HG02981 (cell line): ENCODE measurements at regions not wholly inside any gene's neighbourhood (a gene's known extent, or its start where the extent isn't known, plus 50 kb on each side); places are given as distances from the start of the nearest gene placed in this dataset.

Experiments
- ATAC-seq: cut with Tn5 transposase; IDR thresholded peaks from one replicate; pipeline ENCODE4 v1.9.1; 2021; ENCODE audit warnings: mild to moderate bottlenecking, moderate library complexity; ENCODE audit not compliant: unreplicated experiment

DNA sequence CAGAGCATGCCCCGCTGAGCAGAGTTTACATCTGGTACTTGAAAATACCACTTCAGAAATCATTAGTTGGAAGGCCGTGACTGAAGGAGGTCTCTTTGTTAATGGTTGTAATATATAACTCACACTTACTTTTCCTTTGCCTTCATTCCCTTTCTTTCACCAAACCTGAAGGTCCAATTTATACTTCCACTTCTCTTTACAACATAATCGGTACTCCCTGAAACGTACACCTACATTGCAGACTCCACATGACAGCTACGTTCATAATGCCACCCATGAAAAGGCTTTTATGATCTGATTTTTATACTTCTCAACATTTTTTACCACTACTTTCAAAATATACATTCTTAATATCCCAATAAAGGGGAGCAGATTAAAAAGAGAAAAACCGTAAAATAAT, 298.7 kb downstream of the C4orf33 start:
- no peak for ATAC-seq

DNA sequence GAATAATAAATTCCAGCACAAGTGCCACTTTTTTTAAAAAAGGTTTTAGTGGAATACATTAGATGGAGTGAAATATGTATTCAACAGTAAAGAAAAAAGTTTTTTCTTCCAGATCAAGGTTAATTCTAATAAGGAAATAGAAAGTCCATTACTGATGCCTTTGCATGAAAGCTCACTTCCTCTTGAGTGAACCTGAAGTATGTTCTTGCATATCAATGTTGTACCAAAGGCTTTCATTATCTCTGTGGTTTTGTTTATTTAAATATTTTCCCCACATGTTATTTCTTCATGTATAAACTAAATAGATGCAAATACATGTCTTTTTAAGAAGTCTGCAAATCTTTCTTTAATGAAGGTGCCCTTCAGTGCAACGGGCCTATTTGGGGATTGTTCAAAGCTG, 307.9 kb downstream of the C4orf33 start:
- ATAC-seq: no peak

DNA sequence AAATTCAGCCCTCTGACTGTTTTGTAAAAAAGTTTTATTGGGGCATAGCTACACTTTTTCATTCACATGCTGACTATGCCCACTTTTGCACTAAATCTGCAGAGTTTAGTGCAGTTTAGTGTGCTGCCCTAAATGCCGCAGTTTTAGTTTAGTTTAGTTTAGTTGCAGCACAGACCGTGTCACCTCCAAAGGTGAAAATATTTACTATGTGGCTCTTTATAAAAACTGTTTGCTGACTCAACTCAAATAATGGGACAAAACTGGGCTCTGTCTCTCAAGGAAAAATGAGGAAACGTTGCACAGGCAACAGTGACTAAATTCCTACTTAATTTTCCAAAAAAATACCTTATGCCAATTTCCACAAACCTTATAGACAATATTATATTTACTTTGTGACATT, 314.2 kb downstream of the C4orf33 start:
- ATAC-seq: no peak

DNA sequence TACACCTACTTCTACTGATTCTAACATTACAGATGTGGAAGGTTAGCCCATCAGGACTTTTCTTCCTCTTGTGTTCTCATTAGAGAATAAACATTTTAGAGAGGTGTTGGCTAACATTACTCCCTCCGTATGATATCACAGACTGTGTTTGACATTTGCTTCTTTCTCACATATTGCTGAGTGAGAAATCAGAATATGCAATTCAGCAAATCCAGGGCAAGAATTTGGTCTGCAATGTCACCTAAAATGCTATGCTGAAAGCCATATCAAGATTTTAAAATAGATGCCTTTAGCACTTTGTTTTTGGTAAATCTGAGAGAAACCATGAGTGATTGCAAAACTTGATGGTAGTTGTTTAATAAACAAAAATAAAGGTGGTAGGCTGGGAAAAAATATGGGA, 319.1 kb downstream of the C4orf33 start:
- ATAC-seq: no peak

DNA sequence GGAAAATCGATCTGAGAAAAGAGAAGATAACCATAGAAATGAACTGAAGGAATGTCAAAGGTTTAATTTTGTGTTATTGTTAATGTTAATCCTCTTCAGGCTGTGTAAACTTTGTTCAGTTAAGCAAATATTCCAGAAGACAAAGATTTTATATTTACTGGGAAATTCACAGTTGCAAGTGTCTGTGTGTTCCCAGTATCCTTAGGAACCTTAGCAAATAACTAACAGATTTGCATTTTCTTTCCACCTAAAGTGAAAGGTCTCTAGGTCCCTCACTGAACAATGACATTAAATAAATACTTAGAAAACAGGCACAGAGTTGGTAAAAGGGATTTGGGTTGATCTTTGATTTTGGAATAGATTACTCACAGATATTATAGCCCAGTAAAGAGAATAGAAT, 324.7 kb downstream of the C4orf33 start:
- ATAC-seq: no peak

DNA sequence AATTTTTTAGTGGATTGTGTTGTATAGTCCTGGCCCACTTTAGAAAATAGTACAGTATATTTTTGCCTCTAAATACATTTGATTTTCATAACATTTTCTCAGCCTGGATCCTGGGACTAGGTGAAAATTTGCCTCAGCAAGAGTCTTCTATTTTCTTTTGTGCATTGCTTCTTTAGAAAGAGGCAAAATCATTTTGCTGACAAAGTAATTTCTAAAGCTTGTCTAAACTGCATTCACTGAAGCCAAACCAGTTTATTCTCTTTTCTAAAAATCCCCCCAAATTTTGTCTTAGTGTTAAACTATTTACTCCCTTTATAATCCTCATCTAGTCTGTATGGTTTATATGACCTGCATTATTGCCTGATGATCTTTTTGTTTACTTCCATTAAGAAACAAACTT, 326.3 kb downstream of the C4orf33 start:
- no peak for ATAC-seq

DNA sequence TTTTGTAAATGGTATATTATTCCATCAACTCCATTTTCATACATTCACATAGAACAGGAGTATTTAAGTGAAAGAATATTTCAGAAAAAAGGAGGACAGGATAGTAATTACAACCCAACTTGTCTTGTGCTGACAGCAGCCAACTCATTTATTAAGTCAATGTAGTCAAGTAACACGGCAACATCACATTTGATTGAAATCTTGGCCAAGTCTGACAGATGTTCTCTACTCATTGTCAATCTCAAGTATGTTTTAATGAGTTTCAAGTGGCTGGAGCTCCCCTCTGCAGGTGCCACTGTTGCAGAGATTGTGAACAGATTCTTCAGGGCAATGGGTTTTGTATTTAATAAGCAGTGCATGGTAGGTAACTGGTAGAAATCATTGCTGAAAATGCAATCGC, 332.5 kb downstream of the C4orf33 start:
- ATAC-seq: no peak

DNA sequence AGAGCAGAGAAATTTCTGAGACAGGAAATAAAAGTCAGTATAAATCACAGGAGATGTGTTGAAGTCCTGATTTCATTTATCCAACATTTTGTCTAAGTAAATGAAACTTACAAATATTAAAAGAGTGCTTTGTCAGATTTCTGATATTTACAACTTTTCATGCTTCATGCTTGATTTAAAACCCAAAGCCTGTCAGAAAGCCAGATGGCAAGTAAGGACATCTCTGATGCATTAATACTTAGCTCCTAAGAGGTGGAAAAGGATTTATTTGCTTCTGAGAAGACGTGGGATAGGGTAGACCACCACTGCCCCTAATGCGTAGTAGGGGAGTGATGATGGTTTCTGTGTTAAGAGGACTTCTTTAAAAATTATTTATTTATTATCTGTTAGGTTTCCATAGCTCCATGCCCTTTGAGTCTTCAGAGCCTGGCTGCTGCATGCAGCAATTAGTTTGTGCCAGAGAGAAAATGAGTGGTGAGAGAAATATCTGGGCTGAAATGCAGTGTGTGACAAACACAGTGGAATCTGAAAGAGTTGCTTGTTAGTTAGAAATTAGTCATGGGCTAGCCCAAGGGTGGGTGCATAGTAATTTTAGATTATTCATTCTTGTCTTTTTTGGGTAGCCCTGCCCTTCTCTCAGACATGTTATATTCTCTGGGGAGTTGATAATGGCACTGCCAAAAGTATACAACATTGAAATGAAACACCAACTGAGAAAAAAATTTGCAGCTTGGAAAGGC, 333.8 kb downstream of the C4orf33 start:
- ATAC-seq: no peak

DNA sequence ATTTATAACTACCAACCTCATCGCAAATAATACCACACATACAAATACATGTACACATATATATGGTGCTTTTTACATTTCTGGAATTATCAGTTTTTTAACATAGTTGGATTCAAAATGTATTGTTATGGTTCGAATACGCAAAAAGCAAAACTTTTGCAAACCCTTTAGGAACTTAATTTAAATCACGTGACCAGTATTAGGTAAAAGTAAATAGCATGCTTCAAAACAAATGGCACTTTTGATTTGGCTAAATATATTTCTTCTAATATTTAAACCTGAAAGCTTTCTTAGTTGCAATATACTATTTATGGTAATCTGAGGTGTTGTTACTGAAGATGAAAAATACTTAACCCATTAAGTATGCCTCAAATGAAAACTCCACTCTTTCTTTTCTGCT, 341.4 kb downstream of the C4orf33 start:
- no peak for ATAC-seq

DNA sequence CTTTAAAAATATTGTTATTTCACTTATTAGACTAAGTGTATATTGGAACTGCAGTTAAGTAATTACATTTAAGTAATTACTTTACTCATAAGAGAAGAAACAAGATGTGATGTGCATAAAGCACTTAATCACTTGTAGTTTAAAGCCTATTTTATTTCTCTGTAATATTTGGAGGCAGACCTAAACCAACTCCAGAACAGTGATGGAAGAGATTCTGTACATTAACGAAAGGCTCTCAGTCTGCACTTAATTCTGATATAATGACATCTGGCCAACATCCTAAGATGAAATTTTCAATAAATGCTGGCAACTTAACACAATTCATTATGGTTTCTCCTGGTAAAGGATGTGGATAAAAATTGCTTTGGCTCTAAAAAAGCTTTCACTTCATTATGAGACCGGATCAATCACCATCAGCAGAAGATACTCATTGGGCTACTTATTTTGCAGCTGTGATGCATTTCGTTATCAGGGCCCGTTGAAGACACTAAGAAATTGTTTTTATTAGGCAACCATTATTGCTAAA, 342.6 kb downstream of the C4orf33 start:
- no peak for ATAC-seq

DNA sequence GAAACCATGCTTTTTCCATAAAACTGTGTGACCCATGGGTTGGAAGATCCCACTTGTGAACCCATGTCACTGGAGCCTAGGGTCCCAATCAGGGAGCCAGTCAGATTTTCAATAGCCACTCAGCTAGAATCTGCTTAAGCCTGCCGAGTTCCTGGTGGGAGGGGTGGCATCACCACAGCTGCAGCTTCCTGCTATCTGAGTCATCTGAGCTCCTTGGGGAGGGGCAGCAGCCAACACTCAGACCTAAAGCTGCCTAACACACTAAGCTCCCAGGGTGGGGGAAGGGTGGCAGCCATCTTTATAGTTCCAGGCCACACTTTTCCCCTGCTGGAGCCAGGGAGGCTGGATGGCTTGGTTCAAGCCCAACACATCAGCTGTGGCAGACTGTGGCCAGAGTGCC, 350.1 kb downstream of the C4orf33 start:
- ATAC-seq: no peak

DNA sequence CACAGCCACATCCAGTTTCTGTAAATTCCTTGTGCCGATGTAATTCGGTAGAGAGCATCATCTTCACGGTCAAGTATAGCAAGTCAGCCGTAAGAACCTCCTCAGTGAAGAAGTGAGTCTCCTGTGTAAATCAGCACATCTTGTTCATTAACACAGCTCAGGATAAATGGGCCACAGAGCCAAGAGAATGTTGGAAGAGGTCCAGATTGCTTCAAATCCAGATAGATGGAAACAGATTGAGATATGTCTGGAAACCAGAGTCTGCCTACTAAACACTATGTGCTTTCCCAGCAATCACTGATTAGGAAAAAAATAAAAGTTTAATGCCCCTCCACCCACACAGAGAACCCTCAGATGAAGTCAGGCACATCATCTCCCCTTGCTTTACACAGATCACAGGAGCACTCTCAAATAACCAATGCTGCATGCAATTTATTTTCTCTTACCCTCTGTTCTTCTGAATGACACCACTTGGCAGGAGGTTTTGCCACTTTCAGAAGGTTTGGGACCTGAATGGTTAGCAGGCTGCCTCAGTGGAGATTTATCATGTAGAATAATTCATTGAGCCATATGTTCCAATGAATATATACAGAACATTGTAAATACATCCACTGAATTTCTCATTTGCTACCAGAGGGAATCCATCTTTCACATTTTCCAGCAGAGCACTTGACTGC, 357.7 kb downstream of the C4orf33 start:
- ATAC-seq: no peak

DNA sequence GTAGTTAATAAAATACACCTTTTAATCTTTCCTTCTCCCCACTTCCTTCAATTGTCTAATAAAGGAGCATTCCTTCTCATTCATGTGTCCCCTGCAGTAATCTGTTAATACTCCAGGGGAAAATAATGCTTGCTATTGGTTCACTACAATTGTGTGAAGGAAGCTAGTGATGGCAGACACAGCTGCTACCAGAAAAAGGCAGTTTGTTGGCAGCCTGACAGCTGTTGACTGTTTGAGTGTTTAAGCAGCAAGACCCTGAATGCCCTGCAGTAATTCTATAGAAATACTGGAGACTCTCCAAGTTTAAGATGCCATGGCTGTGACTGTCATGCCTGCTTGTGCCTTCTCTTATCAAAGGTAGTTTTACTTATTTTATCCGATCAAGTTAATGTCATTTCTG, 359.5 kb downstream of the C4orf33 start:
- ATAC-seq: no peak

DNA sequence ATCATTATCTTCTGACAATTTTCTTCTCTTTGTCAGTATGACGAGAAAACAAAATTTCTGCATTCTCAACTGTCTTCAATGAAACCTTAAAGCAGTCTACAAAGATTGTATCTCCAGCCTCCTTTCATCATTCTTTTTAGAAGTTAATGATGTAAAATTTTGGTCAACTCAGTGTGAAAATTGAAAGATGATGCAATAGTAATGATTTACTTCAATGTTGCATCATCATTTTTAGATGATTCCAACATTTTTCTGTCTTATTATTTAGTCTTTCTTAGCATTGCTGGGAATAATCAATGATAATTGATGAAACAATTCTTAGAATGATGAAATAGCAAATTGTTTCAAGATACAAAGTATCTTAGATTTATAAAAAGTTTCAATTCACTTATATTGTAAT, 372.7 kb downstream of the C4orf33 start:
- no peak for ATAC-seq

DNA sequence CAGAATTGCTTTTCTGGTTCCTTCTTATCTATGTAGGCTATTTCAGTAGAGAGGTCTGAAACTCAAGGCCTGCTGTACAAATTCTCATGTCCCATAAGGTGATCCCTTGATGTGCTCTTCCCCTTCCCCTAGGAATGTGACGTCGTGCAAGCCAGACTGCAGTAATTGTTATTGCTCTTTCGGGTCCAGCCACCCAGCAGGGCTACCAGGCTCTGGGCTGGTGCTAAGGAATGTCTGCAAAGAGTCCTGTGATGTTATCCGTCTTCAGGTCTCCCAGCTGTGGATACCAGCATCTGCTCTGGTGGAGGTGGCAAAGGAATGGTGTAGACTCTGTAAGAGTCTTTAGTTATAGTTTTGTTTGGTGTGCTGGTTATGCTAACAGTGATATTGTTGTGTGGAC, 378.7 kb downstream of the C4orf33 start:
- ATAC-seq: no peak

DNA sequence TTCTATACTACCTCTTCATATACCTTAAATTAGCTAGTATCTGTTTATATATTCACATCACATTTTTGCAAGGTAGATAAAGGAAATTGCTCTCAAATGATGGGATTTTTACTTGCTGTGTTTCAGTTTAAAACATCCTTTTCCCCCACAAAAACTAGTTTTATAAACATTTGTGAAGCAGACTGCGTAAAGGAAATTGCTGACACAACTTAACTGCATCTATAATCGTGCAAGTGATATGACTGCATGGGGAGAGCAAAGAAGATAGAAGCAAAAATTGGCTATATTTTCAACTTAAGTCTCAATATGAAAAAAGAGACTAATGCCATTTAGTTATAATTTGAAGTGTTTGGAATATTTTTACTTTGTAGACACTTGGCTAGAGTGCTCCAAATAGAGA, 385.2 kb downstream of the C4orf33 start:
- ATAC-seq: no peak

DNA sequence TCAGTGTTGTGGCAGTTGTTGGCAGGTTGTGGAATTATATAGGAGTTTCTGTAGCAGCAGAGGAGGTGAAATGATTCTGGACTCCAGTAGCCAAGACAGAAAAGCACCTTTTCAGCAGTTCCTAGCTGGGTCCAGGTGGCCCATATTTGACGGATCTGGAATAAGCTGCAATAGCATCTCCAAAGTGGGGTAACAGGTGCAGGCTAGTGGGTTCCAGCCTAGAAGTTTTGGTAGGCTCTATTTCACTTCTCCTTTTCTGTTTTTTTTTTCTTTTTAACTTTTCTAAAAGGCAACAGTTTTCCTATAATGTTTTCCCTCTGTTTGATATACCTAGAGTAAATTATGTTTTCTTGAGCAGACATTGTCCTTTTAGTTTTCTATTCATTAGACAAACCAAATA, 392.5 kb downstream of the C4orf33 start:
- no peak for ATAC-seq

DNA sequence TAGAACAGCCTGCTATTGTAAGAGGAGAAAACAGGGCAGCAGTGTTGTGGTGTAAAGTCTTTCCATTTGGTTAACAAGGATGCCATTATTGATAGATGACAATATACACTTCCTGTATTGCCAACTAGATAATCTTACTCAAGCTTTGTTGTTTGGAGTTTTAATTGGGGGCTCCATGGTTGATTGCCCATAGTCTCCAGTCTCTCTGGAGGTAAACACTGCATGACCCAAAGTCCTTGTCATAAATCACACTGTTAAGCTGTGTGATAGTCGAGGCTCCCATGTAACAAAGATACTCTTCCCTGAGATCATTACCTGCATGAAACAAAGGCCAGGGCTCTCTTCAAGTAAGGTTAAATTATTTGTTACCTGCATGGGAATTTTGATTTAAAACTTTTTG, 394.6 kb downstream of the C4orf33 start:
- no peak for ATAC-seq

DNA sequence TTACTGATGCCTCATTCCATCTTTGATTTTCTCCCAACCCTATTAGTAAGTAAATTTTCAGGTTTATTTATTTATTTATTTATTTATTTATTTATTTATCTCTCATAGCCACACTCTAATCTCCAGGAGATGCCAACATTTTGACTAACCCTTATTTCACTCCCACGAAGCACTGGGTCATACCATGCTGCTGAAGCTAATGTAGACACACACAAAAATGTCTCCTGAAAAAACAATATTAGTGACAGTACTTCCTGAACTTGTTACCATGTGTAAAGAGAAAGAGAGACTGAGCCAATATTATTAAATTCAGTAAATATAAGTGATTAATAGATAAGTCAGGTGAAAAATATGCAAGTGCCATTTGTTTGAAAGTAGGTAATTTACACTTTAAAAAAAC, 402.7 kb downstream of the C4orf33 start:
- no peak for ATAC-seq

DNA sequence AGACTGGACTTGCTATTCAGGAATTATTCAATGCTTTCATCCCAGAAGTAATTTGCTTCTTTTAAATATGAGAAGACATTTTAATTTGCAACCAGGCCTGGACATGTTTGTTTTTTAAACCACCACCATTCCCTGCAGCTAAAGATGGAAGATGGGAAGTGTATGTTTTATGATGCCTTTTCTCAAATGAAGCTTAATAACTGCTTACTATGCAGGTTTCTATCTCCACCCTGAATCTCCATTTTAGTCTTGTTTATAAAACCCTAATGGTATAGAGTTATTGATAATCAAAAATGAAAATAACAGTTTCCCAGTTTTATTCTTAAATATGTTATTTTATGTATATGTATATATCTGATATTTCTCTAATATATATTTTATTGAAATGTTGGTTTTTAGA, 418.9 kb downstream of the C4orf33 start:
- ATAC-seq: no peak

DNA sequence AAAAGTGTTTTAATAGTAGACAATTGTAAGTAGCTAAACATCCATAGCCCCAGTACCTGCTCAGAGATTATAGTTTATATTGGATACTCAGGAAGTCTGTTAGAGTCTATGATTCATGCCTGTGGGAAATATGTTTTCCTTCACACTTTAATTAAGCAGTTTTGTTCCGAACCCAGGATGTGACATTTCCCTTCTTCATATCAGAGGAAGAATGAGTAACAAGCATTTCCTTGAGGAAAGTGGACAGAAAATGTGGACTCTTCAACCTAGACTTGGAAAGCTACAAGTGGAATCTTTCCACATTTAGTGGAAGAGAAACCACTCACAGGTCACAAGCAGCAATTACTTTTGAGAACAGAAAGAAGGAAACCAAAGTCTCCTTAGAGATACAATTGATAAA, 419.4 kb downstream of the C4orf33 start:
- ATAC-seq: no peak

DNA sequence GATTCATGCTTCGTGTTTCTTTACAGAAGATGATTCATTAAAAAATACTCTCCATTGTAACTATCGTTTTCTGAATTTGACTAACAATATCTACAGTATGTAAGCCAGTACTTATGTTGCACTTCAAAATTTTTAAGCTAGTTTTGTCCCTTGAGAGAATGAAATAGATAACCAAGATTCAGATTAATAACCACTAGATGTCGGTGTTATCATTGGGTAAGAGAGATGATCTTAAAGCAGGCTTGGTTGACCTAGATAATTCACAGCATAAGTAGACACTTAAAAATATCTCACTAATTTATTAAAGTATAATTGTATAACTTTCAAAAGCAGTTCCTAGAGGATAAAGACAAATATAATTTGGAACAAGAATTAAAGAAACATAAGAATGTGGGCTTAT, 430.9 kb downstream of the C4orf33 start:
- ATAC-seq: no peak

DNA sequence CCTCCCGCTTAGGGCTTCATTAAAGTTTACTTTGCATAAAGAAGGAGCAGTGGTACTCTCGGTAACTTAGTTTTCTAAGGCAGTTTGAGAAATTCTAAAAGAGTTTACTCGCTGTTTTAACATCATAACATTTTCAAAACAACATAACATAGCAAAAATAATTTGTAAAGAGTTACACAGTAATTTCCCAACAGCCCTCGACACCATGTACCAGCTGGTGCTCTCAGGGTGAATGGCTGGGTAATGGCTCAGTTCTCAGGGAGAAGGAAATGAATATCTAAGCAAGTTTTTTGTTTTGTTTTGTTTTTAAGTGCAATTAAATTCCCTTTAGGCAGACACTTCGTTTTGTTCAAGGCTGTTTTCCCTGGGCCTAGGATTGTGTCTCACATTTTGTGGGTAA, 435.3 kb downstream of the C4orf33 start:
- no peak for ATAC-seq
